KMS-11 (cell line): ENCODE measurements at regions not wholly inside any gene's neighbourhood (a gene's known extent, or its start where the extent isn't known, plus 50 kb on each side); places are given as distances from the start of the nearest gene placed in this dataset.

Experiments used
- H2AFZ ChIP-seq: fragments of 200-600 bp; sonication (generic); 2 replicates; pipeline ENCODE4 v1.6.1; 2016; ENCODE audit warnings: antibody characterized with exemption, mixed run types, low read depth
- H3K27ac ChIP-seq: fragments of 200-600 bp; sonication (generic); 2 replicates; pipeline ENCODE4 v1.6.1; 2016; ENCODE audit warnings: mild to moderate bottlenecking, mixed run types
- H3K27me3 ChIP-seq: fragments of 200-600 bp; sonication (generic); 2 replicates; pipeline ENCODE4 v1.6.1; 2017; ENCODE audit warnings: mild to moderate bottlenecking, low read depth, mixed run types, moderate library complexity; ENCODE audit not compliant: insufficient read depth
- H3K36me3 ChIP-seq: fragments of 200-600 bp; sonication (generic); 2 replicates; pipeline ENCODE4 v1.6.1; 2017; ENCODE audit warnings: mild to moderate bottlenecking, mixed run types; ENCODE audit not compliant: insufficient read depth
- H3K4me1 ChIP-seq: fragments of 200-600 bp; sonication (generic); 2 replicates; pipeline ENCODE4 v1.6.1; 2016; ENCODE audit warnings: mild to moderate bottlenecking, low read depth, mixed run types; ENCODE audit not compliant: poor library complexity, severe bottlenecking
- H3K4me2 ChIP-seq: fragments of 200-600 bp; sonication (generic); 2 replicates; pipeline ENCODE4 v1.7.0; 2016; ENCODE audit warnings: mild to moderate bottlenecking, mixed run types
- H3K4me3 ChIP-seq: fragments of 200-600 bp; sonication (generic); IDR thresholded peaks from 2 replicates; pipeline ENCODE4 v1.6.1; 2017; ENCODE audit warnings: low read depth, low read length, mixed read lengths; ENCODE audit not compliant: insufficient read depth
- H3K79me2 ChIP-seq: fragments of 200-600 bp; sonication (generic); 2 replicates; pipeline ENCODE4 v1.6.1; 2016; ENCODE audit warnings: low read depth, mixed run types; ENCODE audit not compliant: insufficient read depth
- H3K9ac ChIP-seq: fragments of 200-600 bp; sonication (generic); 2 replicates; pipeline ENCODE4 v1.6.1; 2016; ENCODE audit warnings: mild to moderate bottlenecking, mixed run types
- H4K20me1 ChIP-seq: fragments of 200-600 bp; sonication (generic); 2 replicates; pipeline ENCODE4 v1.6.1; 2016; ENCODE audit warnings: mild to moderate bottlenecking, mixed run types; ENCODE audit not compliant: insufficient read depth
- CTCF ChIP-seq: fragments of 200-600 bp; sonication (generic); conservative IDR thresholded peaks from 2 replicates; pipeline ENCODE4 v1.6.1; 2017; ENCODE audit warnings: low read depth, mild to moderate bottlenecking, antibody characterized with exemption, low read length, moderate library complexity, mixed read lengths

- Histone ChIP-seq H3K79me2 (no peaks in the 10 kb centered on the region), H3K4me3 (no peak overlapping the region), H2AFZ (no peak overlapping the region), H3K9ac (no peak overlapping the region), H3K4me2 (no peak overlapping the region), H3K36me3 (no peaks in the 10 kb centered on the region), H4K20me1 (no peaks in the 10 kb centered on the region), H3K27ac (no peak overlapping the region), H3K27me3 (no peaks in the 10 kb centered on the region), H3K4me1 (no peaks in the 10 kb centered on the region)
- TF ChIP-seq CTCF: no peak
Observed at GRCh38 chr1:90650401-90650800, 66.7 kb downstream of the BARHL2 start.

- H3K79me2 ChIP-seq: no peaks in the 10 kb centered on the region
- no peaks in the 10 kb centered on the region for H3K4me1 ChIP-seq
- no peak overlapping the region for H2AFZ ChIP-seq
- no peaks in the 10 kb centered on the region for H4K20me1 ChIP-seq
- H3K4me2 ChIP-seq: no peak overlapping the region
- H3K4me3 ChIP-seq: no peak overlapping the region
- no peak overlapping the region for H3K9ac ChIP-seq
- no peaks in the 10 kb centered on the region for H3K27me3 ChIP-seq
- no peak for TF ChIP-seq CTCF
- H3K27ac ChIP-seq: no peak overlapping the region
- no peaks in the 10 kb centered on the region for H3K36me3 ChIP-seq
Observed at GRCh38 chr1:90640325-90640724, 76.8 kb downstream of the BARHL2 start.

GRCh38 chr1:90622666-90623065, 94.4 kb downstream of the BARHL2 start:
- no peak overlapping the region for H3K4me3 ChIP-seq
- H4K20me1 ChIP-seq: no peaks in the 10 kb centered on the region
- no peaks in the 10 kb centered on the region for H3K36me3 ChIP-seq
- no peaks in the 10 kb centered on the region for H3K27me3 ChIP-seq
- no peak for TF ChIP-seq CTCF
- no peak overlapping the region for H2AFZ ChIP-seq
- H3K9ac ChIP-seq: no peak overlapping the region
- H3K4me2 ChIP-seq: no peak overlapping the region
- H3K79me2 ChIP-seq: no peaks in the 10 kb centered on the region
- no peaks in the 10 kb centered on the region for H3K4me1 ChIP-seq
- no peak overlapping the region for H3K27ac ChIP-seq

GRCh38 chr1:90621986-90622385, 95.1 kb downstream of the BARHL2 start:
- Histone ChIP-seq H3K4me2 (no peak overlapping the region), H3K36me3 (no peaks in the 10 kb centered on the region), H3K4me1 (no peaks in the 10 kb centered on the region), H4K20me1 (no peaks in the 10 kb centered on the region), H3K27ac (no peak overlapping the region), H3K4me3 (no peak overlapping the region), H3K9ac (no peak overlapping the region), H3K79me2 (no peaks in the 10 kb centered on the region), H2AFZ (no peak overlapping the region), H3K27me3 (no peaks in the 10 kb centered on the region)
- no peak for TF ChIP-seq CTCF

- Histone ChIP-seq H3K4me1 (no peaks in the 10 kb centered on the region), H3K27me3 (no peaks in the 10 kb centered on the region), H3K4me3 (no peak overlapping the region), H3K27ac (no peak overlapping the region), H3K36me3 (no peaks in the 10 kb centered on the region), H3K9ac (no peak overlapping the region), H4K20me1 (no peaks in the 10 kb centered on the region), H3K79me2 (no peaks in the 10 kb centered on the region), H3K4me2 (no peak overlapping the region), H2AFZ (no peak overlapping the region)
- TF ChIP-seq CTCF: peak; percentile 33
Observed at GRCh38 chr1:90616395-90616794, 100.7 kb downstream of the BARHL2 start.
